Astrocyte (in vitro differentiated cells and primary cell): ENCODE measurements at regions not wholly inside any gene's neighbourhood (a gene's known extent, or its start where the extent isn't known, plus 50 kb on each side); places are given as distances from the start of the nearest gene placed in this dataset.

Experiments
- EZH2 ChIP-seq: IDR thresholded peaks from 2 replicates; pipeline ENCODE4 v1.6.1; 2012; ENCODE audit warnings: mild to moderate bottlenecking, low read length, inconsistent platforms; ENCODE audit not compliant: insufficient read depth
- TF ChIP-seq, protein P1 (sequence below): IDR thresholded peaks from 2 replicates; pipeline ENCODE4 v1.5.1; 2011; ENCODE audit warnings: low read depth, mild to moderate bottlenecking, inconsistent platforms, low read length, moderate library complexity; ENCODE audit not compliant: insufficient read depth

DNA sequence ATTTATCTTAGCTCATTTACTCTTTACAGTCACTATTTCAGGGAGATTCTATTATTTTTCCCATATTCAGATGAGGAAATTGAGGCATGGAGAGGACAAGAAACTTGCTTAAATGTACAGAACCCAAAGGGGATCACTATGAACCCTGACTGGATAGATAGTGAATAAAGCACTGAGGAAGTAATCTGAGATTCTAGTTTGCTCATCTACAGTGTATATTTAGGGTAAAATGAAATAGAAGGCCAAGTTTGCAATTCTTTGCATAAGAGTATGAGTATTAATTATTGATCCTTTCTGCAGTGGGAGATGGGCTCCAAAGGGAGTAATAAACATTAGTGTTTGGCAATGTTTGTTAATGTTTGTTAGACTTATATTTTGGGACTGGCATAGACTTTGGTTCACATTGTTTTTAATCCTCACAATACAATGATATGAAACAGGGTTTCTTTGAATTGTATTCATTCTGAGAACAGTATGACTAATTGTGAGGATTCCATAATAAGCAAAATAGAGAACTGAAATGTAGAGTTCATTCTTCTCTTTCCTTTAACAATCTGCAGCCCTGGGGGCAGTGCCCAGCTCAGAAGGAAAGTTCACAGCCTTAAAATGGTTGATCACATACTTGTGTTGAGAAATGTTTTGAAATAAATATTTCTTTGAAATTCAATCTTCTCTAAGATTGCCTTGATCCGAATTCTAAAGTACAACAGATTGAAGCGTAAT lies 131.0 kb upstream of the ZNF804B start:
- TF ChIP-seq, protein P1, sequence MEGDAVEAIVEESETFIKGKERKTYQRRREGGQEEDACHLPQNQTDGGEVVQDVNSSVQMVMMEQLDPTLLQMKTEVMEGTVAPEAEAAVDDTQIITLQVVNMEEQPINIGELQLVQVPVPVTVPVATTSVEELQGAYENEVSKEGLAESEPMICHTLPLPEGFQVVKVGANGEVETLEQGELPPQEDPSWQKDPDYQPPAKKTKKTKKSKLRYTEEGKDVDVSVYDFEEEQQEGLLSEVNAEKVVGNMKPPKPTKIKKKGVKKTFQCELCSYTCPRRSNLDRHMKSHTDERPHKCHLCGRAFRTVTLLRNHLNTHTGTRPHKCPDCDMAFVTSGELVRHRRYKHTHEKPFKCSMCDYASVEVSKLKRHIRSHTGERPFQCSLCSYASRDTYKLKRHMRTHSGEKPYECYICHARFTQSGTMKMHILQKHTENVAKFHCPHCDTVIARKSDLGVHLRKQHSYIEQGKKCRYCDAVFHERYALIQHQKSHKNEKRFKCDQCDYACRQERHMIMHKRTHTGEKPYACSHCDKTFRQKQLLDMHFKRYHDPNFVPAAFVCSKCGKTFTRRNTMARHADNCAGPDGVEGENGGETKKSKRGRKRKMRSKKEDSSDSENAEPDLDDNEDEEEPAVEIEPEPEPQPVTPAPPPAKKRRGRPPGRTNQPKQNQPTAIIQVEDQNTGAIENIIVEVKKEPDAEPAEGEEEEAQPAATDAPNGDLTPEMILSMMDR: no peak
- TF ChIP-seq EZH2: no peak
